ENCODE measurements at regions not wholly inside any gene's neighbourhood (a gene's known extent, or its start where the extent isn't known, plus 50 kb on each side); places are given as distances from the start of the nearest gene placed in this dataset.

- peak; percentile 54 for TF ChIP-seq CTCF (IDR thresholded peaks at IDR 0.05)
These were observed 562.2 kb downstream of the ZIC3 start for GRCh38 chrX:138128027-138128671.

GRCh38 chrX:138150709-138151108 lies 560.8 kb downstream of the FGF13 start:
- TF ChIP-seq CTCF (IDR thresholded peaks at IDR 0.05), result no peak

GRCh38 chrX:138157850-138158249 lies 553.7 kb downstream of the FGF13 start:
- TF ChIP-seq CTCF (IDR thresholded peaks at IDR 0.05), result no peak

GRCh38 chrX:138191998-138192397 lies 519.5 kb downstream of the FGF13 start:
- TF ChIP-seq CTCF (IDR thresholded peaks at IDR 0.05), result peak; percentile 45

GRCh38 chrX:138229718-138230117 lies 481.8 kb downstream of the FGF13 start:
- no peak for TF ChIP-seq CTCF (IDR thresholded peaks at IDR 0.05)

GRCh38 chrX:138240266-138240665 lies 471.3 kb downstream of the FGF13 start:
- no peak for TF ChIP-seq CTCF (IDR thresholded peaks at IDR 0.05)

- no peak for TF ChIP-seq CTCF (IDR thresholded peaks at IDR 0.05)
These were observed 457.5 kb downstream of the FGF13 start for GRCh38 chrX:138254001-138254400.

GRCh38 chrX:138255373-138255772 lies 456.1 kb downstream of the FGF13 start:
- no peak for TF ChIP-seq CTCF (IDR thresholded peaks at IDR 0.05)
